ENCODE measurements at regions not wholly inside any gene's neighbourhood (a gene's known extent, or its start where the extent isn't known, plus 50 kb on each side); places are given as distances from the start of the nearest gene placed in this dataset.

GRCh38 chr16:86171329-86171728, 272.4 kb downstream of the IRF8 start:
- no peak for DNase-seq

GRCh38 chr16:86175816-86176215, 276.9 kb downstream of the IRF8 start:
- DNase-seq: no peak

- no peak for DNase-seq
Observed at GRCh38 chr16:86176462-86176861, 277.5 kb downstream of the IRF8 start.

GRCh38 chr16:86180244-86180643, 281.3 kb downstream of the IRF8 start:
- DNase-seq: no peak

- DNase-seq: no peak
Observed at GRCh38 chr16:86180780-86181179, 281.8 kb downstream of the IRF8 start.

GRCh38 chr16:86181526-86181925, 282.6 kb downstream of the IRF8 start:
- no peak for DNase-seq

GRCh38 chr16:86184185-86184584, 285.2 kb downstream of the IRF8 start:
- no peak for DNase-seq

GRCh38 chr16:86185089-86185488, 286.1 kb downstream of the IRF8 start:
- no peak for DNase-seq

GRCh38 chr16:86186313-86186712, 287.4 kb downstream of the IRF8 start:
- no peak for DNase-seq

GRCh38 chr16:86189934-86190333, 291.0 kb downstream of the IRF8 start:
- DNase-seq: no peak

GRCh38 chr16:86191663-86192062, 292.7 kb downstream of the IRF8 start:
- DNase-seq: no peak

- no peak for DNase-seq
Observed at GRCh38 chr16:86193528-86194193, 294.7 kb downstream of the IRF8 start.

GRCh38 chr16:86195863-86196630, 297.1 kb downstream of the IRF8 start:
- DNase-seq: no peak

- no peak for DNase-seq
Observed at GRCh38 chr16:86196687-86197391, 297.9 kb downstream of the IRF8 start.

GRCh38 chr16:86198206-86199118, 299.5 kb downstream of the IRF8 start:
- DNase-seq: no peak

- DNase-seq: no peak
Observed at GRCh38 chr16:86199182-86199581, 300.2 kb downstream of the IRF8 start.

- no peak for DNase-seq
Observed at GRCh38 chr16:86199871-86200695, 301.1 kb downstream of the IRF8 start.

GRCh38 chr16:86200722-86201121, 301.8 kb downstream of the IRF8 start:
- no peak for DNase-seq

GRCh38 chr16:86201746-86202145, 302.8 kb downstream of the IRF8 start:
- no peak for DNase-seq

GRCh38 chr16:86202267-86202666, 303.3 kb downstream of the IRF8 start:
- DNase-seq: no peak

GRCh38 chr16:86202760-86203426, 303.9 kb downstream of the IRF8 start:
- DNase-seq: no peak

Data from activated CD4-positive, alpha-beta T cell treated with anti-CD3 and anti-CD28 coated beads for 4 hours (primary cell).